WTC11 (cell line): ENCODE measurements at regions not wholly inside any gene's neighbourhood (a gene's known extent, or its start where the extent isn't known, plus 50 kb on each side); places are given as distances from the start of the nearest gene placed in this dataset.

Experiments used
- ATAC-seq: fragments of 200-7000 bp; cut with Tn5 transposase; 2 replicates; pipeline ENCODE4 v1.10.0; 2021; ENCODE audit warnings: mild to moderate bottlenecking, moderate library complexity
- CTCF ChIA-PET: fragments of 300-600 bp; sonication (Branson Sonifier 250); formaldehyde crosslinking; loops from one replicate; lab custom pipeline; 2021; ENCODE audit warnings: antibody characterized with exemption; lab: Charles Lee
- POLR2A ChIA-PET: fragments of 350-600 bp; sonication (Branson Sonifier 250); formaldehyde crosslinking; loops from one replicate; lab custom pipeline; 2021; ENCODE audit warnings: antibody characterized with exemption; lab: Charles Lee
- DNase-seq: peaks from one replicate; pipeline ENCODE4 v3.0.0; 2021; ENCODE audit warnings: low spot score
- H3K27ac Mint-ChIP-seq: 2 replicates; pipeline ENCODE4 v1.8.0; 2021; ENCODE audit warnings: mixed read lengths
- H3K27me3 Mint-ChIP-seq: 2 replicates; pipeline ENCODE4 v1.8.0; 2021; ENCODE audit warnings: low read depth, mild to moderate bottlenecking, moderate library complexity, mixed read lengths
- H3K36me3 Mint-ChIP-seq: 2 replicates; pipeline ENCODE4 v1.8.0; 2021; ENCODE audit warnings: mixed read lengths
- H3K4me1 Mint-ChIP-seq: 2 replicates; pipeline ENCODE4 v1.8.0; 2022; ENCODE audit warnings: mixed read lengths
- H3K4me3 Mint-ChIP-seq: 2 replicates; pipeline ENCODE4 v1.8.0; 2021; ENCODE audit warnings: mild to moderate bottlenecking, moderate library complexity, mixed read lengths
- H3K9me3 Mint-ChIP-seq: 2 replicates; pipeline ENCODE4 v1.8.0; 2021; ENCODE audit warnings: mixed read lengths
- AR ChIP-seq: fragments of 250-450 bp; sonication (Bioruptor Pico); IDR thresholded peaks from 2 replicates; pipeline ENCODE4 v1.9.0; 2021; ENCODE audit warnings: mild to moderate bottlenecking
- CREM ChIP-seq: sonication (generic); formaldehyde crosslinking; IDR thresholded peaks from 2 replicates; pipeline ENCODE4 v1.8.1; 2022; ENCODE audit warnings: mild to moderate bottlenecking, missing genetic modification reagents, moderate library complexity
- GABPB1 ChIP-seq: sonication (generic); formaldehyde crosslinking; IDR thresholded peaks from 2 replicates; pipeline ENCODE4 v1.8.1; 2023; ENCODE audit warnings: mild to moderate bottlenecking, missing genetic modification reagents
- GTF2I ChIP-seq: fragments of 250-450 bp; sonication (Bioruptor Pico); conservative IDR thresholded peaks from 2 replicates; pipeline ENCODE4 v1.4.0; 2021; ENCODE audit warnings: mild to moderate bottlenecking
- JAZF1 ChIP-seq: fragments of 250-450 bp; sonication (Bioruptor Pico); IDR thresholded peaks from 2 replicates; pipeline ENCODE4 v1.9.0; 2021; ENCODE audit warnings: moderate library complexity, mild to moderate bottlenecking, inconsistent platforms
- JUN ChIP-seq: sonication (generic); formaldehyde crosslinking; IDR thresholded peaks from 2 replicates; pipeline ENCODE4 v1.8.0; 2023; ENCODE audit warnings: mild to moderate bottlenecking, missing genetic modification reagents
- MLX ChIP-seq: sonication (generic); formaldehyde crosslinking; IDR thresholded peaks from 2 replicates; pipeline ENCODE4 v1.8.1; 2023; ENCODE audit warnings: mild to moderate bottlenecking, missing genetic modification reagents, moderate library complexity
- OVOL2 ChIP-seq: fragments of 250-450 bp; sonication (Bioruptor Pico); IDR thresholded peaks from 2 replicates; pipeline ENCODE4 v1.9.0; 2021; ENCODE audit warnings: mild to moderate bottlenecking, borderline replicate concordance
- PRDM15 ChIP-seq: sonication (generic); formaldehyde crosslinking; IDR thresholded peaks from 2 replicates; pipeline ENCODE4 v1.8.0; 2022; ENCODE audit warnings: missing genetic modification reagents
- RELA ChIP-seq: sonication (generic); formaldehyde crosslinking; IDR thresholded peaks from 2 replicates; pipeline ENCODE4 v1.8.1; 2022; ENCODE audit warnings: missing genetic modification reagents, mild to moderate bottlenecking, borderline replicate concordance
- STAT6 ChIP-seq: sonication (generic); formaldehyde crosslinking; conservative IDR thresholded peaks from 2 replicates; pipeline ENCODE4 v1.8.1; 2023; ENCODE audit warnings: mild to moderate bottlenecking, low read depth, missing genetic modification reagents, moderate library complexity
- TCF7 ChIP-seq: sonication (generic); formaldehyde crosslinking; IDR thresholded peaks from 2 replicates; pipeline ENCODE4 v1.8.0; 2022; ENCODE audit warnings: mild to moderate bottlenecking, low read depth, missing genetic modification reagents, moderate library complexity
- ZNF219 ChIP-seq: sonication (generic); formaldehyde crosslinking; IDR thresholded peaks from 2 replicates; pipeline ENCODE4 v1.8.0; 2023; ENCODE audit warnings: missing genetic modification reagents, mild to moderate bottlenecking, borderline replicate concordance
- TF ChIP-seq, protein P1 (sequence below): fragments of 250-450 bp; sonication (Bioruptor Pico); IDR thresholded peaks from 2 replicates; pipeline ENCODE4 v1.9.0; 2021; ENCODE audit warnings: mild to moderate bottlenecking
- TF ChIP-seq, protein P2 (sequence below): fragments of 250-450 bp; sonication (Bioruptor Pico); conservative IDR thresholded peaks from 2 replicates; pipeline ENCODE4 v1.9.0; 2021; ENCODE audit warnings: mild to moderate bottlenecking

DNA sequence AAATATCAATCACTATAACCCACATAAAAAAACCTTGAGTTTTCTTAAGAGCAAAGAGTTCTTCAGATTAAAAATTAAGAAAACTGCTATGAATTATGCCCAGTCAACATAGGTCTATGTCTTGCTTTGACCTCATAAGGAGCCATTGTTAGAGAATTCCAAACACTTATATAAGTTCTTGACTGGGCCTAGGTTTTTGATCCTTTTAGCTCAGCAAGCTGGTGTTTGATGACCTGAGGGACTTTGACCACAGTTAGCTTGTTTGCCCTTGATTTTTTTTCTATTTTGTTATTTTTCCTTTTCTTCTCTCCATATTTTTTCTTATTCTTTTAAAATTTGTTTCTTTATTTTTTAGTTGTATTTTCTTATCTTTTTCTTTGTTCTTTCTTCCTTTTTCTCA lies 122.3 kb downstream of the RHOU start:
- no peak for DNase-seq
- peaks cover 9% of the 10 kb centered on the region for H3K9me3 Mint-ChIP-seq
- peaks cover 3% of the 10 kb centered on the region; the same call in 1 of the 2 replicates for H3K27me3 Mint-ChIP-seq
- peaks cover 23% of the 10 kb centered on the region for H3K4me1 Mint-ChIP-seq
- H3K4me3 Mint-ChIP-seq = no peak overlapping the region
- TF ChIP-seq GTF2I = no peak
- no peak for TF ChIP-seq AR (CRISPR knock-in tag)
- TF ChIP-seq JUN = no peak
- no peak for ATAC-seq
- no peak overlapping the region for H3K27ac Mint-ChIP-seq
- no peaks in the 10 kb centered on the region for H3K36me3 Mint-ChIP-seq
- ChIA-PET POLR2A (no interaction called here), CTCF (interaction anchor here (1.1 kb wide), 1 partner anchor 397 kb away, joined by 5 read pairs; no protein-coding TSS in a partner anchor)

DNA sequence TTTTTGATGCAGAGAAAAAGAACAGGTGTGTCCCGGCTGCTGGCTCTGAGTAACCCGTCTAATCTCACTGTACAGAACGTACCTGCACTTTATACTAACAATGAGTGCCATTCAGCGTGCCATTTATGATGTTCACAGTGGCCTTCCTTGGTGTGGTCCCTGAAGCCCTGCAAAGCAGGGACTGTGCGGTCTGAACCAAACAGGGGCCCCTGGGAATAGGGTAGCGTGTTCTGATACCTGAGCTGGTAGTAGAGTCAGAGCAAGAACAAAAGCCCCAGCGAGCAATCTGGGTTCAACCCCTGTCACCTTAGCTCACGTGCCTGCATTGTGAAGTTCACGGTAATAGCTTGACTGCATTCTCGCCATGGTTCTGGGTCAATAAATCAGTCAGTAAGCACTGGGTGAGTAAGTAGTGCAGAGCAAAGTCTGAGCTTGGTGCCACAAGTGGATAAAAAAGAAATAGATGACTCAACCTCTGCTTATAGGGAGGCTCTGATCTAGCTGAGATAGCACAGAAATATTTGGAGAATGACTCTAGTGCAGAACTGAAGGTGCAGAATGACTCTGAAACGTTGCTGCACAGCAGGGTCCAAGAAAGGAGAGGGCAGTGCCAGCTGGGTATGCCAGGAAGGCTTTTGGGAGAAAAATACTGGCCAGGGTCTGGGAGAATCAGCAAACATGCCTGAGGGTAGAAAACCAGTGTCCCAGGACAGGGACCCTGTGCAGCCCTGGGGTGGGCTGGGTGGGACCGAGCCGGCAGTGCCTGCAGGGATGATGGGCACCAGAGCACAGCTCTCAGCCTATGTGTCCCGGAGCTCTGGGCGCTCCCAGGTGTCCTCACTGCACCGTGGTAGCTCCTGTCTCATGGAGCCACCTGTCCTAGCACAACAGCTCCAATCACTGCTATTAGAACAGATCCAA lies 125.9 kb downstream of the RHOU start:
- Mint-ChIP-seq H3K36me3 (no peaks in the 10 kb centered on the region; the same call in 1 of the 2 replicates), H3K27me3 (peaks cover 3% of the 10 kb centered on the region; the same call in 1 of the 2 replicates), H3K4me1 (peaks cover 39% of the 10 kb centered on the region), H3K9me3 (no peaks in the 10 kb centered on the region), H3K27ac (no peak overlapping the region), H3K4me3 (no peak overlapping the region)
- TF ChIP-seq CREM (CRISPR knock-in tag) (no peak), GABPB1 (CRISPR knock-in tag) (peak; percentile 83)
- ChIA-PET POLR2A (no interaction called here), CTCF (interaction anchor here (1.2 kb wide), 1 partner anchor 621 kb away, joined by 3 read pairs; no protein-coding TSS in a partner anchor)
- ATAC-seq (no peak), DNase-seq (no peak)

DNA sequence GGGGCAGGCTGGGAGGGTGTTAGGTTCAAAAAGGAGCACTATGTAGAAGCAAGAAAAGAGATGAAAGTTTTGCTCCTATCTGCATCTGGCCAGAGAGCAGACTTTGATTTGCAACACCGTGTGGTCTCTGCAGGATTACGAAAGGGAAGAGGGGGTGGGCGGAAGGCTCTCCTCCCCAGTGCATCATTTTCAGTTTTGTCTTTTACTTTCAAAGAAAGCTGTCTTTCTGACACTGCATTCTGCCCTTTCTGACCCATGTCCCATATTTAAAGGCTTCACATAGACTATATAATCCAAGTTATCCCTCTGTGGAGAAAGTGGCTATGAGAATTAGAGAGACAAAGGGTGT lies 126.5 kb downstream of the RHOU start:
- POLR2A ChIA-PET = no interaction called here
- no peak overlapping the region for H3K27ac Mint-ChIP-seq
- H3K4me1 Mint-ChIP-seq = peaks cover 46% of the 10 kb centered on the region
- no peaks in the 10 kb centered on the region for H3K9me3 Mint-ChIP-seq
- CTCF ChIA-PET = interaction anchor here (1.2 kb wide), 1 partner anchor 620 kb away, joined by 3 read pairs; no protein-coding TSS in a partner anchor
- DNase-seq (no peak), ATAC-seq (no peak)
- H3K4me3 Mint-ChIP-seq = no peak overlapping the region
- H3K27me3 Mint-ChIP-seq = peaks cover 3% of the 10 kb centered on the region; the same call in 1 of the 2 replicates
- no peaks in the 10 kb centered on the region; the same call in 1 of the 2 replicates for H3K36me3 Mint-ChIP-seq
- TF ChIP-seq OVOL2 (CRISPR knock-in tag) (no peak), PRDM15 (CRISPR knock-in tag) (no peak), RELA (CRISPR knock-in tag) (no peak), STAT6 (no peak), MLX (CRISPR knock-in tag) (no peak), TCF7 (CRISPR knock-in tag) (no peak), GTF2I (no peak), JAZF1 (CRISPR knock-in tag) (no peak), ZNF219 (CRISPR knock-in tag) (no peak), JUN (no peak)
- TF ChIP-seq, protein P1, sequence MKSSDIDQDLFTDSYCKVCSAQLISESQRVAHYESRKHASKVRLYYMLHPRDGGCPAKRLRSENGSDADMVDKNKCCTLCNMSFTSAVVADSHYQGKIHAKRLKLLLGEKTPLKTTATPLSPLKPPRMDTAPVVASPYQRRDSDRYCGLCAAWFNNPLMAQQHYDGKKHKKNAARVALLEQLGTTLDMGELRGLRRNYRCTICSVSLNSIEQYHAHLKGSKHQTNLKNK (CRISPR knock-in tag) = no peak
- TF ChIP-seq, protein P2, sequence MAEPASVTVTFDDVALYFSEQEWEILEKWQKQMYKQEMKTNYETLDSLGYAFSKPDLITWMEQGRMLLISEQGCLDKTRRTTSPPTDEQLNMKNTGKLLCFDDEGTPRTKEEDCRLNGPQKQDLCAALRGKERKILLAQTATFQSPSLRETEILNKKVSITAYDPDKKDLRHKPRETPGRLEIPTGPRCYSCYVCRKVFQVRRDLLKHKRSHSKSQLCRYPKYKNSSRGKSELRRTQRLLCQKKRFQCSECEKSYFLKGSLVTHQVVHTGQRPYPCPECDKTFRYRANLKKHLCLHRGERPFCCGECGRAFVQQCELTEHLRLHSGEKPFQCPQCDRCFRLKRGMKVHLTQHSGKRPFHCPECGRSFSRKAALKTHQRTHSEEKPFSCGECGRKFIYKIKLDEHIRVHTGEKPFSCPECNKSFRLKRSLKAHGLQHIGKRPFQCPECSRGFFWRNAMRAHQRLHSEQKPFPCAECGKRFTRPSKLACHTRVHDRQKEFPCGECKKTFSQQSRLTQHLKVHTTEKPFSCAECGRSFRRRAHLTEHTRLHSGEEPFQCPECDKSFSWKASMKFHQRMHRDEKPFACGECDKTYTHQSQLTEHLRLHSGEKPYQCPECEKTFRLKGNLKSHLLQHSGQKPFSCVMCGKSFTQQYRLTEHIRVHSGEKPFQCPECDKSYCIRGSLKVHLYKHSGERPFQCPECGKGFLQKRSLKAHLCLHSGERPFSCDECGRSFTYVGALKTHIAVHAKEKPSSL (CRISPR knock-in tag) = no peak
